Head of caudate nucleus (tissue), 42 donors: ENCODE measurements at regions not wholly inside any gene's neighbourhood (a gene's known extent, or its start where the extent isn't known, plus 50 kb on each side); places are given as distances from the start of the nearest gene placed in this dataset.
"Not testable (repeated sequence)": the region's sequence is repeated elsewhere in the genome, so short reads cannot be mapped to it uniquely, and the experiment has no call there.

ENCODE experiments used
- DNase-seq, 42 donors: peaks; one replicate each; pipeline versions ENCODE4 v3.0.0 to v3.0.0-alpha.2; 2020 to 2021; ENCODE audit warnings: mixed read lengths in 7 of 42
- intact Hi-C: fragments of 100-400 bp; cut with DNase I; formaldehyde crosslinking; loops from one replicate; pipeline ENCODE4 v1.15.0; 2022

- intact Hi-C loops = no loop called here
- DNase-seq = no peak
Measured at GRCh38 chr6:144753023-144753705, 468.0 kb downstream of the UTRN start.

DNA sequence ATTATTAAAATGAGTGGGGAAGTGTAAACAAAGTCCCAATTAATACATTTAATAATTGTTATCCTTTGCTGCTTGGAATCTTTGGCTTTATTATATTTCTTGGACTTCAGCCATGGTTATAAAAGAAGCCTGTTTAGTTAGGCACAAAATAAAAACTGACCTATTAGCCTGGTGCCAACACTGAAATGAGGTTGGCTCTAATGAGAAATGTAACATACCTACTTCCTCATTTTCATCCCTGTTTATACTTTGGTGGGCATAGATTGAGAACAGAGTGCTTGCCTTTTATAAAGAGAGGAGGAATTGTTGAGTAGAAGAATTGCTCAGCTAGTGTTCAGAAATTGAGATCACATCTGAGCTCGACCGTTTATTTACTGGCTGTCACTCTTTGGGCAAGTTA lies 471.3 kb downstream of the UTRN start:
- intact Hi-C loops = no loop called here
- no peak for DNase-seq

DNA sequence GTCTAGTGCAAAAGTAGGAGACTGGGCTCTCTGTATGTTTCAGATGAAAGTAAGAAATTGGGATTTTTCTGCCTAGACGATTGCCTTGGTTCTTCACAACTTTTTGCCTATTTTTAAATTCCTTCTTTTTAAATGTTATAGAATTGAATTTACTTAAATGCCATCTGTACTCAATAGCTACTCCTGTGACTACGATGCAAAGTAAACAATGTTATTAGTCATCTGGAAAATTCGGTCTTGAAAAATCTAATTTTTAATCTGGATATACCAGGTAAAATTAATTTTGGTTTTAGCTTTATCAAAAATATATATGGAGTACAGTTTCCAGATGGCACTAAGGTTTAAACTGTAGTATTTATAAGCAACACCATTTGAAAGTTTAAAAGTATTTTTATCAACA lies 472.2 kb downstream of the UTRN start:
- intact Hi-C loops = no loop called here
- DNase-seq = no peak

- DNase-seq = no peak
- intact Hi-C loops = no loop called here
Measured at GRCh38 chr6:144757730-144758129, 472.6 kb downstream of the UTRN start.

DNA sequence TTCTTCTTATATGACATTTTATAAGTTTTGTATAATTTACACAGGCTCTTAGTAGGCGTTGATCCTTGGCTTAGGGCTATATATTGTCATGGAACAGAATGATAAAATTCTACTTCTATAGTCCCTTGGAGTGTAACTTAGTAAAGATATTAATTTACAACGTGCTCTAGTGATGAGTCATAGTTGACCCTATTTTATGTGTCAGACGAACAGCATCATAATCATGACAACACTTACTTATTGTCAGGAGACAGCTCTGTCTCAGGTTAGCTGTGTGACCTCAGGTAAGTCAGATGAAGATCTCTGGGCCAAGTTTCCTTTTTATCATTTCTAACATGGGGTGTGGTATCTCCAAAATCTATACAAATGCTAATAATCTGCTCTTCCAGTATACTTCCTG lies 473.5 kb downstream of the UTRN start:
- intact Hi-C loops = no loop called here
- DNase-seq = no peak

DNA sequence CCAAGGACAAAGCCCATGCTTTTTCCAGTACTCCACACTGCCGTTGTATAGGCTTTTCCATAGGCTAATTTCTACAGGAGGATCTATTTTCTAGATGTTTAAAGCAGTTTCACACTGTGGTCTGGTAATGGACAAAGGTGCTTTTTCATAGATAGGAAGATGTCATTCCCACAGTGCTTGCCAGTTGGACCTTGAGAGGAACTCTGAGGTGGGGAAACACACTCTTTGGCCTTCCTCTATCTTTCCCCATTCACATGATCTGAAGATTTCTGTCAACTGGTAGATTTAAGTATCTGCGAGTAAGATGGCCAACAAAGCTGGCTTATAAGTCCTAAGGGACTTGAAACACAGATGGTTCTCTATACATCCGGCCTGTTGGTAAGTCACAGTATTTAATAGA lies 477.3 kb downstream of the UTRN start:
- DNase-seq = no peak
- intact Hi-C loops = no loop called here

GRCh38 chr6:144767051-144767450 lies 481.9 kb downstream of the UTRN start:
- intact Hi-C loops = no loop called here
- DNase-seq = no peak

- DNase-seq = no peak
- intact Hi-C loops = no loop called here
Measured at GRCh38 chr6:144768551-144769075, 483.5 kb downstream of the UTRN start.

DNA sequence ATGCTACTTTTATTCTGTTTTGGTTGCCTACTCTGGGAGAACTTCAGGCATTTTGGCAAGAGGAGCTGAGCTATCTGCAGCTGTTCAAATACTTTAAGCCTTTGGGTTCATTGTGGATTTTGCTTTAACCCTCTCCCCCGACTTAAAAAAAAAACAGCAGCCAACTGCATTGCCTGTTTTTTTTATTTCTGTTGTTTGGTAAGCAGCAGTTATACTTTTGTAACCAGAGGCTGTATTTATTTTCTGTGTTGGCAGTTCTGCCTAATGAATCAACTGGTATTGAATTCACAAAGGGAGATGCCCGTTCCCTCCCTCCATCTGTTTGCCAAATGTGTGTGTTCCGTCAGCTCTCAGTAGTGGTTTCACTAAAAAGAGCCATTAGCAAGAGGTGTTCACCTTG lies 484.0 kb downstream of the UTRN start:
- DNase-seq = no peak
- intact Hi-C loops = no loop called here

- DNase-seq = no peak
- intact Hi-C loops = no loop called here
Measured at GRCh38 chr6:144776031-144776819, 491.1 kb downstream of the UTRN start.

DNA sequence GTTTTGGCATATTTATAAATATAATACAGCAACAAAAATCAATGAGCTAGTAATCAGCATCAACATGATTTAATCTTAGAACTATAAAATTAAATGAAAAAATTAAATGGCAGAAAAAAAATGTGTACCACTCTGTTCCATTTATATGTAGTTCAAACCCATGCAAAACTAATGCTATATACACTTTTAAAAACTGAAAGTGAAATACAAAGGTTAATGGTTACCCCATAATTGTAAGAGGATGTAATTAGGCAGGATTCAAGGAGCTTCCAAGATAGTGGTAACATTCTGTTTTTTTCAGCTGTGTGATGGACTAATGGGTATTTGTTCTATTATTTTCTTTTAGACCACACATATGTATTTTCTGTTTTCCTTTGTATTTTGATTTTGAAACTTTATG lies 492.1 kb downstream of the UTRN start:
- DNase-seq = no peak
- intact Hi-C loops = no loop called here

GRCh38 chr6:144778056-144778455 lies 492.9 kb downstream of the UTRN start:
- intact Hi-C loops = no loop called here
- no peak for DNase-seq

DNA sequence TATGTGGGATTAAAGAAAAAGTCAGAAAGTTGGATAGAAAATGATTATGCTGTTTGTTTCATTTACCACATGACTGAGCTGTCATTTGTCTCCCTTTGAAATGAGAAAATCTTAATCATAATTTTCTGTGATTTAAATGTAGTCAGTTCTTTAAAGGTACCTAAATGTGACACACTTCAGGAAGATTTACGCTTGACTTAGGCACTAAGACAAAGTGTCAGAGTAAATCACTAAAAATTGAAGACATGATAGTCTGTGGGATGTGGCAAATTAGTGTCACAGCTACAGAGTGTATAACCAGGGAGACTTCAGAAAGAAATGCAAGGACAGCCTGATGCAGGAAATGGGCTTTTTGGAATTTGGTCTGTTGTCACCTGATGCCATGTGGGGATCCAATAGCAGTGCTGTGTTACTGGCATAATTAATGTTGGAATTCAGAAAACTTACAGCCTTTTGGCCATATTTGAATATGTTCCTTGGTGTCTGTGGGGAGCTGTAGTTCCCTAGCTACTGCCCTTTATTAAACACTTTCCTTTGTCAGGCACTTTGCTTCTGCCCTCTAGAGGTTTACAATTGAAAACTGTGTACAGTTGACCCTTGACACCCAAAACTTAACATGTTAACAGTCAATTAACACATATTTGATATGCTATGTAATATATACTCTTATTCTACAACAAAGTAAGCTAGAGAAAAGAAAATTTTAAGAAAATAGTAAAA lies 493.8 kb downstream of the UTRN start:
- intact Hi-C loops = no loop called here
- DNase-seq = peak in 2 of 42 donors; percentile 14 to 30

GRCh38 chr6:144781836-144782235 lies 496.7 kb downstream of the UTRN start:
- intact Hi-C loops = no loop called here
- DNase-seq = no peak

DNA sequence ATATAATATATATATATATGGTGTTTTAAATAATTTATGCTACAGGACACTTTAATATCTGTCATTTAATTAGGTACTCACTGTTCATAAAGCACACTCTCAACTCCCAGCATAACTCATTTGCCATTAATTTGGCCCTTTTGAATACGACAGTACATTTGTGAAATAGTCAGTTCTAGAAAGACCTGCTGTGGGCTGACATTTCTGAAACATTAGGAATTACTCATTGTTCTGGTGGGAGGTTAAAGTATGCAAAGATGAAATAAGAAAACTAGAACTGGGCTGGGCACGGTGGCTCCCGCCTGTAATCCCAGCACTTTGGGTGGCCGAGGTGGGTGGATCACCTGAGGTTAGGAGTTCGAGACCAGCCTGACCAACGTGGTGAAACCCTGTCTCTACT lies 497.5 kb downstream of the UTRN start:
- peak in 5 of 42 donors; percentile 21 to 54 (median 31) for DNase-seq
- intact Hi-C loops = no loop called here

DNA sequence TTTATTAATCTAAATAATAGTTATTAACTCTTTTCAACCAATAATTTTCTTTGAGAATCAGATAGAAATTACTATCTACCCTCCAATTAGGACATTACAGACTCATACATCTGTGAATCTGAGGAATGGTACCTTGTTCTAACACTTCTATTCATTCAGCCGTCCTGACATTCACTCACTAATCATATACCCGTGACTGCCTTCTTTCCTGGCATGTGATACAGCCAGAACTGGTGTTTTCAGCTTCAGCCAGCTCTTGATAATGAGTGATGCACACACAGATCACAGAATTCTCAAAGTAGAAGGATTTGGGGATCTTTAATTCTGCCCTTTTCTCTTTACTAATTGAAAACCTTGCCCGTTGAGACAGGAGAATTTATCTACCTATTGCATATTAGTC lies 499.9 kb downstream of the UTRN start:
- no peak for DNase-seq
- intact Hi-C loops = no loop called here

DNA sequence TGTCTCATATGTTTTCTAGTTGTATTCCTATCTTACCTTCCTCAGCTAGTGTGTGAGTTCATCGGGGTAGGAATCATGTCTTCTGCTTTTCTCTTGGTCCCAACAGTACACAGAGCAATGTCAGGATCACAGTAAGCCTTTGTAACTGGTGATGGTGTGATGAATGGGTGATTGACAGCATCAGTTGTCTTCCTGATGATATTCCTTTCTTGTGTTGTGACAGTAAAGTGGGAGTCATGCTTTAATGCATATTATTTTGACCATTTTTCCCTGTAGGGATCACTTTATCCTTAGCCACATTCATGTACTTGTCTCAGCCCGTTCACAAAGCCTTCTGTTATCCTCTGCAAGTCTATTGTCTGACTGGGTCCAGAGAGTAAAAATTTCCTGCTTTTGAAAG lies 501.7 kb downstream of the UTRN start:
- intact Hi-C loops = no loop called here
- DNase-seq = no peak

DNA sequence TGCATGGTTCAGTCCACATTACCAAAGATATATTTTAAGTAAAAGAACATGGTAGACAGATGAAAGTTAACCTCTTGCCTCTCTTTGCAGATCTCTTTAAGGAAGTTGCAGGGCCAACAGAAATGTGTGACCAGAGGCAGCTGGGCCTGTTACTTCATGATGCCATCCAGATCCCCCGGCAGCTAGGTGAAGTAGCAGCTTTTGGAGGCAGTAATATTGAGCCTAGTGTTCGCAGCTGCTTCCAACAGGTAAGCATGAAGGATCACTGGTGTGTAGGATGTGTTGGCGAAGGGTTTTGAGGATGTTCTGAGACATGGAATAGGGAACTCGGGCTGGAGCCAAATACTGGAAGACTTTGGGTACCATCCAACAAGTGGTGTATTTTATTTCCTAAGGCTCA lies 508.6 kb downstream of the UTRN start:
- intact Hi-C loops = no loop called here
- no peak for DNase-seq

DNA sequence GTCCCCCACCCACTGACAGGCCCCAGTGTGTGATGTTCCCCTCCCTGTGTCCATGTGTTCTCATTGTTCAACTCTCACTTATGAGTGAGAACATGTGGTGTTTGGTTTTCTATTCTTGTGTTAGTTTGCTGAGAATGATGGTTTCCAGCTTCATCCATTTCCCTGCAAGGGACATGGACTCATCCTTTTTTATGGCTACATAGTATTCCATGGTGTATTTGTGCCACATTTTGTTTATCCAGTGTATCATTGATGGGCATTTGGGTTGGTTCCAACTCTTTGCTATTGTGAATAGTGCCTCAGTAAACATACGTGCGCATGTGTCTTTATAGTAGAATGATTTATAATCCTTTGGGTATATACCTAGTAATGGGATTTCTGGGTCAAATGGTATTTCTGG lies 509.9 kb downstream of the UTRN start:
- DNase-seq, intact Hi-C loops: not testable (repeated sequence)

DNA sequence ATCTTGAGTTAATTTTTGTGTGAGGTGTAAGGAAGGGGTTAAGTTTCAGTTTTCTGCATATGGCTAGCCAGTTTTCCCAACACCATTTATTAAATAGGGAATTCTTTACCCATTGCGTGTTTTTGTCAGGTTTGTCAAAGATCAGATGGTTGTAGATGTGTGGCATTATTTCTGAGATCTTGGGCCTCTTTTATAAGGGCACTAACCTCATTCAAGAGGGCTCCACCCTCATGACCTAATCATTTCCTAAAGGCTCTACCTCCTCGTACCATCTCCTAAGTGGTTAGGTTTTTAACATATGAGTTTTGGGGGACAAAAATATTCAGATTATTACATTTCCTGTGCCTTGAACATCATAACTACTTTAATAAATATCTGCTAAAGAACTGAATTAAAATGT lies 510.9 kb downstream of the UTRN start:
- no peak for DNase-seq
- intact Hi-C loops = no loop called here
